Activated naive CD8-positive, alpha-beta T cell treated with anti-CD3 and anti-CD28 coated beads, Interleukin-2, amount 10 ng/mL, durations not matched to agents 7 days and 5 days (primary cell): ENCODE measurements at regions not wholly inside any gene's neighbourhood (a gene's known extent, or its start where the extent isn't known, plus 50 kb on each side); places are given as distances from the start of the nearest gene placed in this dataset.

ENCODE experiments used
- ATAC-seq: fragments of 150-1000 bp; cut with Tn5 transposase; one replicate; pipeline ENCODE4 v1.10.0; 2021; ENCODE audit warnings: low read depth, moderate library complexity
- POLR2A ChIA-PET: fragments of 350-600 bp; sonication (Branson Sonifier 250); formaldehyde crosslinking; loops from one replicate; lab custom pipeline; 2021; ENCODE audit warnings: antibody characterized with exemption; lab: Charles Lee
- DNase-seq: peaks from one replicate; pipeline ENCODE4 v3.0.0; 2021
- H3K27ac Mint-ChIP-seq: one replicate; pipeline ENCODE4 v1.8.0; 2022; ENCODE audit warnings: mild to moderate bottlenecking, mixed read lengths
- H3K27me3 Mint-ChIP-seq: one replicate; pipeline ENCODE4 v1.8.0; 2022; ENCODE audit warnings: mild to moderate bottlenecking, moderate library complexity, mixed read lengths
- H3K36me3 Mint-ChIP-seq: one replicate; pipeline ENCODE4 v1.8.0; 2021; ENCODE audit warnings: mild to moderate bottlenecking, mixed read lengths
- H3K4me1 Mint-ChIP-seq: one replicate; pipeline ENCODE4 v1.8.0; 2021; ENCODE audit warnings: mixed read lengths
- H3K4me3 Mint-ChIP-seq: one replicate; pipeline ENCODE4 v1.8.0; 2022; ENCODE audit warnings: mild to moderate bottlenecking, moderate library complexity, mixed read lengths
- H3K9me3 Mint-ChIP-seq: one replicate; pipeline ENCODE4 v1.8.0; 2021; ENCODE audit warnings: mixed read lengths

- no peaks in the 10 kb centered on the region for H3K9me3 Mint-ChIP-seq
- ATAC-seq = no peak
- no peaks in the 10 kb centered on the region for H3K36me3 Mint-ChIP-seq
- H3K4me1 Mint-ChIP-seq = no peaks in the 10 kb centered on the region
- H3K4me3 Mint-ChIP-seq = no peak overlapping the region
- peaks cover 6% of the 10 kb centered on the region for H3K27me3 Mint-ChIP-seq
- POLR2A ChIA-PET = no interaction called here
- H3K27ac Mint-ChIP-seq = no peak overlapping the region
- DNase-seq = no peak
Observed at GRCh38 chr2:129439406-129440302, 539.8 kb upstream of the RAB6C start.

GRCh38 chr2:129441610-129442009 is 537.9 kb upstream of the RAB6C start:
- no peak for ATAC-seq
- no peak overlapping the region for H3K27ac Mint-ChIP-seq

GRCh38 chr2:129443235-129443864 is 536.1 kb upstream of the RAB6C start:
- Mint-ChIP-seq H3K27me3 (peaks cover 8% of the 10 kb centered on the region), H3K27ac (no peak overlapping the region), H3K9me3 (no peaks in the 10 kb centered on the region), H3K36me3 (no peaks in the 10 kb centered on the region), H3K4me3 (no peak overlapping the region), H3K4me1 (no peaks in the 10 kb centered on the region)
- ATAC-seq = no peak
- no peak for DNase-seq
- POLR2A ChIA-PET = no interaction called here

More at GRCh38 chr2:129441610-129442009, 537.9 kb upstream of the RAB6C start:
- no peak for DNase-seq
- H3K36me3 Mint-ChIP-seq = no peaks in the 10 kb centered on the region
- POLR2A ChIA-PET = no interaction called here
- H3K4me3 Mint-ChIP-seq = no peak overlapping the region
- H3K4me1 Mint-ChIP-seq = no peaks in the 10 kb centered on the region
- H3K27me3 Mint-ChIP-seq = peaks cover 8% of the 10 kb centered on the region
- H3K9me3 Mint-ChIP-seq = no peaks in the 10 kb centered on the region

- H3K4me3 Mint-ChIP-seq = no peak overlapping the region
- DNase-seq (no peak), ATAC-seq (no peak)
- H3K4me1 Mint-ChIP-seq = no peaks in the 10 kb centered on the region
- H3K27me3 Mint-ChIP-seq = peaks cover 11% of the 10 kb centered on the region
- POLR2A ChIA-PET = no interaction called here
- no peaks in the 10 kb centered on the region for H3K36me3 Mint-ChIP-seq
- no peaks in the 10 kb centered on the region for H3K9me3 Mint-ChIP-seq
- H3K27ac Mint-ChIP-seq = no peak overlapping the region
Observed at GRCh38 chr2:129443865-129444739, 535.4 kb upstream of the RAB6C start.

GRCh38 chr2:129444751-129445150 is 534.7 kb upstream of the RAB6C start:
- no peak for DNase-seq
- Mint-ChIP-seq H3K4me3 (no peak overlapping the region), H3K4me1 (no peaks in the 10 kb centered on the region), H3K27ac (peak overlapping the region; percentile 38), H3K36me3 (no peaks in the 10 kb centered on the region), H3K27me3 (peaks cover 11% of the 10 kb centered on the region), H3K9me3 (no peaks in the 10 kb centered on the region)
- no peak for ATAC-seq
- POLR2A ChIA-PET = no interaction called here

GRCh38 chr2:129456691-129457090 is 522.8 kb upstream of the RAB6C start:
- peaks cover 4% of the 10 kb centered on the region for H3K27me3 Mint-ChIP-seq
- H3K4me1 Mint-ChIP-seq = no peaks in the 10 kb centered on the region
- no peaks in the 10 kb centered on the region for H3K9me3 Mint-ChIP-seq
- H3K4me3 Mint-ChIP-seq = no peak overlapping the region
- H3K27ac Mint-ChIP-seq = no peak overlapping the region
- DNase-seq (no peak), ATAC-seq (no peak)
- POLR2A ChIA-PET = no interaction called here
- no peaks in the 10 kb centered on the region for H3K36me3 Mint-ChIP-seq

GRCh38 chr2:129457277-129457818 is 522.1 kb upstream of the RAB6C start:
- no peaks in the 10 kb centered on the region for H3K36me3 Mint-ChIP-seq
- no peak overlapping the region for H3K27ac Mint-ChIP-seq
- H3K27me3 Mint-ChIP-seq = peaks cover 4% of the 10 kb centered on the region
- no peak overlapping the region for H3K4me3 Mint-ChIP-seq
- ATAC-seq (no peak), DNase-seq (no peak)
- H3K9me3 Mint-ChIP-seq = no peaks in the 10 kb centered on the region
- no peaks in the 10 kb centered on the region for H3K4me1 Mint-ChIP-seq
- POLR2A ChIA-PET = no interaction called here

- no peak for DNase-seq
- Mint-ChIP-seq H3K4me3 (no peak overlapping the region), H3K27ac (no peak overlapping the region), H3K9me3 (no peaks in the 10 kb centered on the region), H3K4me1 (no peaks in the 10 kb centered on the region), H3K36me3 (no peaks in the 10 kb centered on the region), H3K27me3 (peaks cover 4% of the 10 kb centered on the region)
- ATAC-seq = no peak
- POLR2A ChIA-PET = no interaction called here
Observed at GRCh38 chr2:129458006-129458405, 521.5 kb upstream of the RAB6C start.

GRCh38 chr2:129458436-129458835 is 521.0 kb upstream of the RAB6C start:
- H3K27ac Mint-ChIP-seq = no peak overlapping the region
- DNase-seq = no peak
- H3K36me3 Mint-ChIP-seq = no peaks in the 10 kb centered on the region
- no peak overlapping the region for H3K4me3 Mint-ChIP-seq
- no peaks in the 10 kb centered on the region for H3K4me1 Mint-ChIP-seq
- no peaks in the 10 kb centered on the region for H3K9me3 Mint-ChIP-seq
- ATAC-seq = no peak
- H3K27me3 Mint-ChIP-seq = peaks cover 4% of the 10 kb centered on the region
- POLR2A ChIA-PET = no interaction called here

GRCh38 chr2:129459200-129459876 is 520.1 kb upstream of the RAB6C start:
- Mint-ChIP-seq H3K27ac (no peak overlapping the region), H3K4me3 (no peak overlapping the region), H3K4me1 (no peaks in the 10 kb centered on the region), H3K36me3 (no peaks in the 10 kb centered on the region), H3K9me3 (no peaks in the 10 kb centered on the region), H3K27me3 (peaks cover 4% of the 10 kb centered on the region)
- POLR2A ChIA-PET = no interaction called here
- DNase-seq = no peak
- ATAC-seq = no peak

GRCh38 chr2:129459881-129460280 is 519.6 kb upstream of the RAB6C start:
- Mint-ChIP-seq H3K27me3 (peaks cover 4% of the 10 kb centered on the region), H3K4me1 (no peaks in the 10 kb centered on the region), H3K4me3 (no peak overlapping the region), H3K36me3 (no peaks in the 10 kb centered on the region), H3K9me3 (no peaks in the 10 kb centered on the region), H3K27ac (no peak overlapping the region)
- POLR2A ChIA-PET = no interaction called here
- ATAC-seq (no peak), DNase-seq (no peak)

GRCh38 chr2:129460299-129461198 is 518.9 kb upstream of the RAB6C start:
- POLR2A ChIA-PET = no interaction called here
- no peaks in the 10 kb centered on the region for H3K9me3 Mint-ChIP-seq
- ATAC-seq = no peak

More at GRCh38 chr2:129460299-129461198, 518.9 kb upstream of the RAB6C start:
- Mint-ChIP-seq H3K36me3 (no peaks in the 10 kb centered on the region), H3K4me1 (no peaks in the 10 kb centered on the region), H3K4me3 (no peak overlapping the region), H3K27me3 (peaks cover 3% of the 10 kb centered on the region), H3K27ac (no peak overlapping the region)
- DNase-seq = no peak
